Sigmoid colon (tissue), 6 donors: ENCODE measurements at regions not wholly inside any gene's neighbourhood (a gene's known extent, or its start where the extent isn't known, plus 50 kb on each side); places are given as distances from the start of the nearest gene placed in this dataset.

Experiments
- DNase-seq: peaks from one replicate; pipeline ENCODE4 v3.0.0-alpha.2; 2019
- H3K27ac ChIP-seq, 4 donors: fragments of 200-600 bp; sonication (generic); one replicate each; pipeline ENCODE4 v1.5.1; 2016 to 2019; ENCODE audit warnings: mild to moderate bottlenecking in 1 of 4
- H3K27me3 ChIP-seq, 3 donors: fragments of 200-600 bp; sonication (generic); one replicate each; pipeline ENCODE4 v1.5.1; 2019; ENCODE audit warnings: mild to moderate bottlenecking in 1 of 3
- H3K36me3 ChIP-seq, 4 donors: fragments of 200-600 bp; sonication (generic); one replicate each; pipeline ENCODE4 v1.5.1; 2016 to 2019
- H3K4me1 ChIP-seq, 4 donors: fragments of 200-600 bp; sonication (generic); one replicate each; pipeline ENCODE4 v1.5.1; 2017 to 2019
- H3K4me3 ChIP-seq, 4 donors: fragments of 200-600 bp; sonication (generic); one replicate each; pipeline ENCODE4 v1.5.1; 2017 to 2019; ENCODE audit warnings: mild to moderate bottlenecking in 2 of 4, moderate library complexity in 1 of 4
- H3K9me3 ChIP-seq, 4 donors: fragments of 200-600 bp in 3 of 4; sonication (generic) in 3 of 4; one replicate each; pipeline versions ENCODE4 v1.5.1 to v1.6.1; 2013 to 2019
- EP300 ChIP-seq, 4 donors: sonication (generic); formaldehyde crosslinking; IDR thresholded peaks; one replicate each; pipeline ENCODE4 v1.6.1; 2017; ENCODE audit warnings: antibody characterized with exemption in 4 of 4
- POLR2A ChIP-seq, 2 donors: fragments of 450-650 bp; IDR thresholded peaks; one replicate each; pipeline ENCODE4 v1.6.1; 2016; ENCODE audit warnings: antibody characterized with exemption in 2 of 2, mild to moderate bottlenecking in 2 of 2, moderate library complexity in 2 of 2
- POLR2AphosphoS5 ChIP-seq, 4 donors: sonication (generic); formaldehyde crosslinking; IDR thresholded peaks; one replicate each; pipeline ENCODE4 v1.6.1; 2017; ENCODE audit warnings: antibody characterized with exemption in 4 of 4
- WGBS, 2 donors: extraction: QIAGEN DNeasy Blood & Tissue Kit; methylation state at CpG; one replicate each; pipeline ENCODE4 v1.1.7; 2013; 5-methylcytosine and 5-hydroxymethylcytosine counted together
- intact Hi-C: fragments of 100-400 bp; cut with DNase I; formaldehyde crosslinking; loops from one replicate; pipeline ENCODE4 v1.15.1; 2023
- TF ChIP-seq, protein P1 (sequence below), 4 experiments: fragments of 450-650 bp in 3 of 4; fragments of 200-600 bp in 1 of 4; IDR thresholded peaks; one replicate each; pipeline ENCODE4 v1.5.1; 2016 to 2019; ENCODE audit warnings: antibody characterized with exemption in 4 of 4, mild to moderate bottlenecking in 3 of 4, moderate library complexity in 2 of 4
- donor health status: healthy with polysubstance abuse.
- donor health status: healthy.

DNA sequence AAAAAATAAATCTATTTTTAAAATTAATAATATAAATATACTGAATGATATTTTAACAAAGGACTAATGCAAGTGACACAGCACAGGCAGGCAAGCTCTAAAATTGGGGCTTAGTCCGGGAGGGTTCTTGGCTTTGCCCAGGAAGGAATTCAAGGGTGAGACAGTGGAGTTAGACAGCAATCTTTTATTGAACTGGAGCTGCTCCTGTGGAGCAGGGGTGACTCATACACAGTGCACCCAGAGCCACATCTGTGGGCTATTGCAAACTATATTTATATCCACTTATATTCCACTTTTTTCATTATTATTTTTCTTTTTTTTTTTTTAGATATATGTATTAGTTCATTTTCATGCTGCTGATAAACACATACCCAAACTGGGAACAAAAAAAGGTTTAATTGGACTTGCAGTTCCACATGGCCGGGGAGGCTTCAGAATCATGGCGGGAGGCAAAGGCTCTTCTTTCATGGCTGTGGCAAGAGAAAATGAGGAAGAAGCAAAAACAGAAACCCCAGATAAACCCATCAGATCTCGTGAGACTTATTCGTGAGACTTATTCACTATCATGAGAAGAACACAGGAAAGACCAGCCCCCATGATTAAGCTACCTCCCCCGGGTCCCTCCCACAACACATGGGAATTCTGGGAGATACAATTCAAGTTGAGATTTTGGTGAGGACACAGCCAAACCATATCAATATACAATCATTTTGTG is 437.1 kb downstream of the BCL11A start:
- Histone ChIP-seq H3K4me1 (no peaks in the 10 kb centered on the region), H3K9me3 (peaks cover 0 to 5% (median 0%) of the 10 kb centered on the region in 4 donors), H3K36me3 (no peaks in the 10 kb centered on the region), H3K27me3 (no peaks in the 10 kb centered on the region), H3K27ac (no peak overlapping the region), H3K4me3 (no peak overlapping the region)
- 88 to 94% methylated on average over 6 of the region's 6 CpGs for WGBS, 2 donors
- no peak for TF ChIP-seq POLR2AphosphoS5 (IDR thresholded peaks at IDR 0.05)
- intact Hi-C loops, result no loop called here
- no peak for DNase-seq

DNA sequence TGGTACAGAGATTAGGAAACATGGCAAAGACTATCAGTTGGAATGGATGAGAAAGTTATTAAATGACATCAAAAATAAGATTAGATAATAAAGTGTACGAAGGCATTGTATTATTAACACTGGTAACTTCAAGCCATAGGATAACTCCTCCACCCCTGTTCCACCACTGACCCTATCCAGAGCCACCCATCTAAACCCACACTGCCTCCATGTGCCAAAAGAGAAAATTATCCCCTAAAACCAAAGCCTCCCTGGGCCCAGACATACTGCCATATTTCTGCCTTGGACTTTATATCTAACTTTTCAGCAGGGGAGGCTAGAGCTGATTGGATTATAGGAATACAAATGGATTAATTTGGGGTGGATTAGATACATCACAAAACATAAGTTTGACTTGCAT is 443.7 kb downstream of the BCL11A start:
- intact Hi-C loops, result no loop called here
- Histone ChIP-seq H3K36me3 (no peaks in the 10 kb centered on the region), H3K27ac (no peak overlapping the region), H3K4me1 (peaks cover 0 to 7% (median 0%) of the 10 kb centered on the region in 4 donors), H3K9me3 (no peaks in the 10 kb centered on the region), H3K4me3 (no peak overlapping the region), H3K27me3 (no peaks in the 10 kb centered on the region)
- DNase-seq, result no peak
- TF ChIP-seq POLR2AphosphoS5 (IDR thresholded peaks at IDR 0.05) (no peak), EP300 (IDR thresholded peaks at IDR 0.05) (no peak)
- TF ChIP-seq, protein P1, sequence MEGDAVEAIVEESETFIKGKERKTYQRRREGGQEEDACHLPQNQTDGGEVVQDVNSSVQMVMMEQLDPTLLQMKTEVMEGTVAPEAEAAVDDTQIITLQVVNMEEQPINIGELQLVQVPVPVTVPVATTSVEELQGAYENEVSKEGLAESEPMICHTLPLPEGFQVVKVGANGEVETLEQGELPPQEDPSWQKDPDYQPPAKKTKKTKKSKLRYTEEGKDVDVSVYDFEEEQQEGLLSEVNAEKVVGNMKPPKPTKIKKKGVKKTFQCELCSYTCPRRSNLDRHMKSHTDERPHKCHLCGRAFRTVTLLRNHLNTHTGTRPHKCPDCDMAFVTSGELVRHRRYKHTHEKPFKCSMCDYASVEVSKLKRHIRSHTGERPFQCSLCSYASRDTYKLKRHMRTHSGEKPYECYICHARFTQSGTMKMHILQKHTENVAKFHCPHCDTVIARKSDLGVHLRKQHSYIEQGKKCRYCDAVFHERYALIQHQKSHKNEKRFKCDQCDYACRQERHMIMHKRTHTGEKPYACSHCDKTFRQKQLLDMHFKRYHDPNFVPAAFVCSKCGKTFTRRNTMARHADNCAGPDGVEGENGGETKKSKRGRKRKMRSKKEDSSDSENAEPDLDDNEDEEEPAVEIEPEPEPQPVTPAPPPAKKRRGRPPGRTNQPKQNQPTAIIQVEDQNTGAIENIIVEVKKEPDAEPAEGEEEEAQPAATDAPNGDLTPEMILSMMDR (IDR thresholded peaks at IDR 0.05), result no peak
- 94 to 98% methylated on average over 1 of the region's 1 CpG for WGBS, 2 donors

- H3K27me3 ChIP-seq, result no peaks in the 10 kb centered on the region
- DNase-seq, result no peak
- no peaks in the 10 kb centered on the region for H3K36me3 ChIP-seq
- no peak overlapping the region for H3K27ac ChIP-seq
- peaks cover 0 to 7% (median 0%) of the 10 kb centered on the region in 4 donors for H3K4me1 ChIP-seq
- no peaks in the 10 kb centered on the region for H3K9me3 ChIP-seq
- intact Hi-C loops, result no loop called here
- TF ChIP-seq EP300 (IDR thresholded peaks at IDR 0.05) (no peak), POLR2AphosphoS5 (IDR thresholded peaks at IDR 0.05) (peak in 3 of 4 donors; percentile 9 to 41 (median 26))
- WGBS, 2 donors, result 82 to 85% methylated on average over 2 of the region's 2 CpGs
- H3K4me3 ChIP-seq, result no peak overlapping the region
Measured at GRCh38 chr2:60106836-60107529, 446.5 kb downstream of the BCL11A start.

DNA sequence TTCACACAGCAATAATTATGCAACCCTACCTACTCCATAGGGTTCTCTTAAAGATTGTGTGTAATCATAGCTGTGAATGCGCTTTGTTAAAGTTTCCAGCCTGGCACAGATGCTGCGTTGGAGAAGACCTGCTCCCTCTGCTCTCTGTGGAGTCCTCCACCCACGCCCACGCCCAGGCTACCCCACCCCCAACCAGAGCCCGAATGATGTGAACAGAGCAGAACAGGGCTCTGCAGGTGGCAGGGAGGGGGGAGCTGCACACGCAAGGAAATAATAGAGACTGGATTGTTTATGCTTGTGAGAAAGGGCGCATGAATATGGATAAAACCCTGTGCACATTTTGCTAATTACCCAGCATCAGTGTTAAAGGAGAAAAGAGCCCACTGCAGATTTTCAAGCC is 447.5 kb downstream of the BCL11A start:
- Histone ChIP-seq H3K36me3 (no peaks in the 10 kb centered on the region), H3K9me3 (no peaks in the 10 kb centered on the region), H3K27me3 (no peaks in the 10 kb centered on the region), H3K4me1 (peaks cover 0 to 7% (median 0%) of the 10 kb centered on the region in 4 donors), H3K27ac (no peak overlapping the region), H3K4me3 (no peak overlapping the region)
- no peak for DNase-seq
- WGBS, 2 donors, result 60 to 75% methylated on average over 7 of the region's 7 CpGs
- TF ChIP-seq POLR2A (IDR thresholded peaks at IDR 0.05) (no peak), EP300 (IDR thresholded peaks at IDR 0.05) (no peak), POLR2AphosphoS5 (IDR thresholded peaks at IDR 0.05) (no peak)
- TF ChIP-seq, protein P1 (IDR thresholded peaks at IDR 0.05), result no peak
- intact Hi-C loops, result no loop called here

DNA sequence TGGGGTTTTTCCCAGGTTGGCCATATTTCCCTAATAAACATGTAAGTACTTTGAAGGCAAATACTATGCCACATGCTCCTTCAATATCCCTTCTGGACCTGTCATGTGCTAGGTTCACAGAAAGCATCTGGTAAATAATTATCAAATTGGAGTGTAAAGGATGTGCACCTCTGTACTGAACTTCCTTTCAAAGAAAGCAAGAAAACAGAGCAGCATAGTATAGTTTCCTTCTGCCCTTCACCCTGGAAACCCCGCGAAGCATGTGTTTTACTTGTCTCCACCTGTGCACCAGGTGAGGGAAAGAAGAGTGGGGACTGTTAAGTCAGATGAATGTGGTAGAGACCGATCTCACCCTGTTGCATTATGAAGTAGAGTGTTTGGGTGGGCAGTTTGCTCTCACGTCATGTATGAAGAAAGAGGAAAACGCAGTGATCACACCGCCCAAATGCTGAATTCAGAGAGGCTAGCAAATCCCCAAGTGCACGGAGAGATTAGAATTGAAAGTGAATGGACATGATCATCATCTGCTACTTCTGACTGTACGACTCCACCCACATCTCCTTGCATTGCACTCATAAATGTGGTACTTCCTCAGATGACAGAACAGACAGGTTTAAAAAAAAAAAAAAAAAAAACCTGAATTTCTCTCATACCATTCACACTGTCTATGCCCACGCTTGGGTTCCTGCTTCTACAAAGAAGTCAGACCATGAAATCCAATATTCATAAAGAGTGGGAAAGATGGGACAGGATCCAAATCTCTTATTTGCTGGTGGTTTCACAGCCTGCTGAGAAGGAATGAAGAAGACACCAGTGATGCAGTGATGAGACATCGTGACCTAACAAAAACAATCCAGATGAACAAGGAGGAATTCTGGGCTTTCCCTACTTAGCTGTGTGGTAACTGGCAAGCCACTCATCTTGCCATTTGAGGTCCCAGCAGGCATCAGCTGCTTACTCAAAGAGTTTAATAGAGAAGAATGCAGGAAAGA is 448.6 kb downstream of the BCL11A start:
- no peaks in the 10 kb centered on the region for H3K36me3 ChIP-seq
- no peak for DNase-seq
- H3K9me3 ChIP-seq, result no peaks in the 10 kb centered on the region
- intact Hi-C loops, result no loop called here
- TF ChIP-seq POLR2A (IDR thresholded peaks at IDR 0.05) (no peak), EP300 (IDR thresholded peaks at IDR 0.05) (no peak), POLR2AphosphoS5 (IDR thresholded peaks at IDR 0.05) (no peak)
- TF ChIP-seq, protein P1 (IDR thresholded peaks at IDR 0.05), result no peak
- 19 to 32% methylated on average over 10 of the region's 10 CpGs for WGBS, 2 donors
- H3K4me1 ChIP-seq, result peaks cover 0 to 7% (median 0%) of the 10 kb centered on the region in 4 donors
- H3K27ac ChIP-seq, result no peak overlapping the region
- no peaks in the 10 kb centered on the region for H3K27me3 ChIP-seq
- H3K4me3 ChIP-seq, result no peak overlapping the region
